ENCODE measurements at regions not wholly inside any gene's neighbourhood (a gene's known extent, or its start where the extent isn't known, plus 50 kb on each side); places are given as distances from the start of the nearest gene placed in this dataset.

DNA sequence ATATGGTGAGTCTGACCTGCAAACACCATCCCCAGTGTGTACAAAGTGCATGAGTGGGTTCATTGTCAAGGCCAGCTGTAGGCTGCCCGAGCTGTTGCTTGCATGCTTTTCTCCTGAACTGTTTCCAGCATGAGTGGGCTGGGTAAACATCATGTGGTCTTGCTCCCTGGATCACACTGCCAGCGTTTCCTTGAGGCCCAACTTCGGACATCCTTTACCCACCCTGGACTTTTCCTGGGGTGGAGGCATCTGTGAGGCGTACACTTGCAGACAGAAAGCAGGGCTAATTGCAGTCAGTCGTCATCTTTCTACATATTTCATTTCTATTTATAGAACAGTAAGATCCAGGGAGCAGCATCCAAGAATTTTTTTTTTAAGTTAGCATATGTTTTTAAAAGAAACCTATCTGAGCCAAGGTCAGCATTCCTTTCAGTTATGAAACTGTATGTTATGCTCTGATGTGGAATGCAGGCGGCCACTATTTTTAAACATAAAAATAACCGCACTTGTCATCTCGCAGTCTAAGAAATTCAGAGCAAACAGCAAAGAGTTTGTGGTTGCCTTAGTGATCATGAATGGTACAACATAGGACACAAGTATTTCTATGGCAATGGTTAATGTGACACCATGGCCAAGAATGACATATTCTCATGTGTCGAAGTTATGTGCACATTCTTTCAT lies 106.5 kb upstream of the DMRT1 start (continued):
- TF ChIP-seq HNRNPH1 (optimal IDR thresholded peaks at IDR 0.05; ENCODE audit: low read depth, low read length): no peak
- TF ChIP-seq, protein P1, sequence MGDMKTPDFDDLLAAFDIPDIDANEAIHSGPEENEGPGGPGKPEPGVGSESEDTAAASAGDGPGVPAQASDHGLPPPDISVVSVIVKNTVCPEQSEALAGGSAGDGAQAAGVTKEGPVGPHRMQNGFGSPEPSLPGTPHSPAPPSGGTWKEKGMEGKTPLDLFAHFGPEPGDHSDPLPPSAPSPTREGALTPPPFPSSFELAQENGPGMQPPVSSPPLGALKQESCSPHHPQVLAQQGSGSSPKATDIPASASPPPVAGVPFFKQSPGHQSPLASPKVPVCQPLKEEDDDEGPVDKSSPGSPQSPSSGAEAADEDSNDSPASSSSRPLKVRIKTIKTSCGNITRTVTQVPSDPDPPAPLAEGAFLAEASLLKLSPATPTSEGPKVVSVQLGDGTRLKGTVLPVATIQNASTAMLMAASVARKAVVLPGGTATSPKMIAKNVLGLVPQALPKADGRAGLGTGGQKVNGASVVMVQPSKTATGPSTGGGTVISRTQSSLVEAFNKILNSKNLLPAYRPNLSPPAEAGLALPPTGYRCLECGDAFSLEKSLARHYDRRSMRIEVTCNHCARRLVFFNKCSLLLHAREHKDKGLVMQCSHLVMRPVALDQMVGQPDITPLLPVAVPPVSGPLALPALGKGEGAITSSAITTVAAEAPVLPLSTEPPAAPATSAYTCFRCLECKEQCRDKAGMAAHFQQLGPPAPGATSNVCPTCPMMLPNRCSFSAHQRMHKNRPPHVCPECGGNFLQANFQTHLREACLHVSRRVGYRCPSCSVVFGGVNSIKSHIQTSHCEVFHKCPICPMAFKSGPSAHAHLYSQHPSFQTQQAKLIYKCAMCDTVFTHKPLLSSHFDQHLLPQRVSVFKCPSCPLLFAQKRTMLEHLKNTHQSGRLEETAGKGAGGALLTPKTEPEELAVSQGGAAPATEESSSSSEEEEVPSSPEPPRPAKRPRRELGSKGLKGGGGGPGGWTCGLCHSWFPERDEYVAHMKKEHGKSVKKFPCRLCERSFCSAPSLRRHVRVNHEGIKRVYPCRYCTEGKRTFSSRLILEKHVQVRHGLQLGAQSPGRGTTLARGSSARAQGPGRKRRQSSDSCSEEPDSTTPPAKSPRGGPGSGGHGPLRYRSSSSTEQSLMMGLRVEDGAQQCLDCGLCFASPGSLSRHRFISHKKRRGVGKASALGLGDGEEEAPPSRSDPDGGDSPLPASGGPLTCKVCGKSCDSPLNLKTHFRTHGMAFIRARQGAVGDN (CRISPR knock-in tag; IDR thresholded peaks at IDR 0.05): peak; percentile 46; the same call in 1 of the 2 replicates
- no peak for TF ChIP-seq ZNF496 (CRISPR knock-in tag; IDR thresholded peaks at IDR 0.05; ENCODE audit: insufficient replicate concordance)
- TF ChIP-seq ZFP90 (CRISPR knock-in tag; IDR thresholded peaks at IDR 0.05; ENCODE audit: borderline replicate concordance): no peak
- TF ChIP-seq, protein P2, sequence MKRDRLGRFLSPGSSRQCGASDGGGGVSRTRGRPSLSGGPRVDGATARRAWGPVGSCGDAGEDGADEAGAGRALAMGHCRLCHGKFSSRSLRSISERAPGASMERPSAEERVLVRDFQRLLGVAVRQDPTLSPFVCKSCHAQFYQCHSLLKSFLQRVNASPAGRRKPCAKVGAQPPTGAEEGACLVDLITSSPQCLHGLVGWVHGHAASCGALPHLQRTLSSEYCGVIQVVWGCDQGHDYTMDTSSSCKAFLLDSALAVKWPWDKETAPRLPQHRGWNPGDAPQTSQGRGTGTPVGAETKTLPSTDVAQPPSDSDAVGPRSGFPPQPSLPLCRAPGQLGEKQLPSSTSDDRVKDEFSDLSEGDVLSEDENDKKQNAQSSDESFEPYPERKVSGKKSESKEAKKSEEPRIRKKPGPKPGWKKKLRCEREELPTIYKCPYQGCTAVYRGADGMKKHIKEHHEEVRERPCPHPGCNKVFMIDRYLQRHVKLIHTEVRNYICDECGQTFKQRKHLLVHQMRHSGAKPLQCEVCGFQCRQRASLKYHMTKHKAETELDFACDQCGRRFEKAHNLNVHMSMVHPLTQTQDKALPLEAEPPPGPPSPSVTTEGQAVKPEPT (CRISPR knock-in tag; IDR thresholded peaks at IDR 0.05; ENCODE audit: low read depth): no peak
- TF ChIP-seq MEF2D (CRISPR knock-in tag; IDR thresholded peaks at IDR 0.05): peak; percentile 65; the same call in 1 of the 2 replicates
- no peak for TF ChIP-seq FOXA1 (IDR thresholded peaks at IDR 0.05)
- TF ChIP-seq FOXA1 (CRISPR knock-in tag; IDR thresholded peaks at IDR 0.05): peak; percentile 86
- no peak for TF ChIP-seq SIX4 (CRISPR knock-in tag; IDR thresholded peaks at IDR 0.05)
- TF ChIP-seq ZNF44 (CRISPR knock-in tag; IDR thresholded peaks at IDR 0.05): no peak
- TF ChIP-seq LCORL (IDR thresholded peaks at IDR 0.05): no peak
- peak; percentile 41; the same call in 1 of the 2 replicates for TF ChIP-seq LCORL (CRISPR knock-in tag; IDR thresholded peaks at IDR 0.05)
- TF ChIP-seq HINFP (CRISPR knock-in tag; IDR thresholded peaks at IDR 0.05; ENCODE audit: low read depth): no peak
- TF ChIP-seq SMYD3 (CRISPR knock-in tag; IDR thresholded peaks at IDR 0.05): no peak
- TF ChIP-seq SAP130 (CRISPR knock-in tag; IDR thresholded peaks at IDR 0.05; ENCODE audit: low read depth): peak; percentile 76
- TF ChIP-seq, protein P3, sequence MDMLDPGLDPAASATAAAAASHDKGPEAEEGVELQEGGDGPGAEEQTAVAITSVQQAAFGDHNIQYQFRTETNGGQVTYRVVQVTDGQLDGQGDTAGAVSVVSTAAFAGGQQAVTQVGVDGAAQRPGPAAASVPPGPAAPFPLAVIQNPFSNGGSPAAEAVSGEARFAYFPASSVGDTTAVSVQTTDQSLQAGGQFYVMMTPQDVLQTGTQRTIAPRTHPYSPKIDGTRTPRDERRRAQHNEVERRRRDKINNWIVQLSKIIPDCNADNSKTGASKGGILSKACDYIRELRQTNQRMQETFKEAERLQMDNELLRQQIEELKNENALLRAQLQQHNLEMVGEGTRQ (IDR thresholded peaks at IDR 0.05; ENCODE audit: low read depth, low read length): no peak
- TF ChIP-seq, protein P3 (CRISPR knock-in tag; IDR thresholded peaks at IDR 0.05; ENCODE audit: borderline replicate concordance): no peak
- TF ChIP-seq, protein P4, sequence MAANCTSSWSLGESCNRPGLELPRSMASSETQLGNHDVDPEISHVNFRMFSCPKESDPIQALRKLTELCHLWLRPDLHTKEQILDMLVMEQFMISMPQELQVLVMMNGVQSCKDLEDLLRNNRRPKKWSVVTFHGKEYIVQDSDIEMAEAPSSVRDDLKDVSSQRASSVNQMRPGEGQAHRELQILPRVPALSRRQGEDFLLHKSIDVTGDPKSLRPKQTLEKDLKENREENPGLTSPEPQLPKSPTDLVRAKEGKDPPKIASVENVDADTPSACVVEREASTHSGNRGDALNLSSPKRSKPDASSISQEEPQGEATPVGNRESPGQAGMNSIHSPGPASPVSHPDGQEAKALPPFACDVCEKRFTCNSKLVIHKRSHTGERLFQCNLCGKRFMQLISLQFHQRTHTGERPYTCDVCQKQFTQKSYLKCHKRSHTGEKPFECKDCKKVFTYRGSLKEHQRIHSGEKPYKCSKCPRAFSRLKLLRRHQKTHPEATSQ (CRISPR knock-in tag; IDR thresholded peaks at IDR 0.05; ENCODE audit: borderline replicate concordance): no peak
- no peak for TF ChIP-seq ZNF616 (CRISPR knock-in tag; IDR thresholded peaks at IDR 0.05; ENCODE audit: low read depth)
- TF ChIP-seq ZNF563 (CRISPR knock-in tag; IDR thresholded peaks at IDR 0.05): no peak

All from HepG2 (cell line).